Smooth muscle cell (in vitro differentiated cells): ENCODE measurements at regions not wholly inside any gene's neighbourhood (a gene's known extent, or its start where the extent isn't known, plus 50 kb on each side); places are given as distances from the start of the nearest gene placed in this dataset.

Source experiments
- DNase-seq: peaks from one replicate; lab custom pipeline; 2025; ENCODE audit not compliant: unreplicated experiment; lab: John Stamatoyannopoulos, UW
- H2AFZ ChIP-seq: fragments of 200-600 bp; sonication (generic); 2 replicates; pipeline ENCODE4 v1.6.0; 2016; ENCODE audit warnings: antibody characterized with exemption, low read depth, mild to moderate bottlenecking
- H3F3A ChIP-seq: fragments of 200-600 bp; sonication (generic); 2 replicates; pipeline ENCODE4 v1.6.0; 2017; ENCODE audit warnings: antibody characterized with exemption, low read depth
- H3K27ac ChIP-seq: fragments of 200-600 bp; sonication (generic); 2 replicates; pipeline ENCODE4 v1.5.1; 2016; ENCODE audit warnings: low read depth, mild to moderate bottlenecking
- H3K27me3 ChIP-seq: fragments of 200-600 bp; sonication (generic); 2 replicates; pipeline ENCODE4 v1.6.1; 2016; ENCODE audit warnings: low read depth, mild to moderate bottlenecking
- H3K36me3 ChIP-seq: fragments of 200-600 bp; sonication (generic); 2 replicates; pipeline ENCODE4 v1.5.1; 2016; ENCODE audit warnings: low read depth
- H3K4me1 ChIP-seq: fragments of 200-600 bp; sonication (generic); 2 replicates; pipeline ENCODE4 v1.5.1; 2016; ENCODE audit warnings: low read depth
- H3K4me2 ChIP-seq: fragments of 200-600 bp; sonication (generic); 2 replicates; pipeline ENCODE4 v1.6.0; 2016; ENCODE audit warnings: mild to moderate bottlenecking
- H3K4me3 ChIP-seq: fragments of 200-600 bp; sonication (generic); 2 replicates; pipeline ENCODE4 v1.5.1; 2016; ENCODE audit warnings: mild to moderate bottlenecking
- H3K79me2 ChIP-seq: fragments of 200-600 bp; sonication (generic); 2 replicates; pipeline ENCODE4 v1.6.0; 2016; ENCODE audit warnings: low read depth, mild to moderate bottlenecking
- H3K9ac ChIP-seq: fragments of 200-600 bp; sonication (generic); 2 replicates; pipeline ENCODE4 v1.6.0; 2016; ENCODE audit warnings: low read depth
- H3K9me3 ChIP-seq: fragments of 200-600 bp; sonication (generic); replicated peaks from 2 replicates; pipeline ENCODE4 v1.5.1; 2016; ENCODE audit warnings: low read depth
- H4K20me1 ChIP-seq: fragments of 200-600 bp; sonication (generic); 2 replicates; pipeline ENCODE4 v1.6.0; 2016; ENCODE audit warnings: low read depth
- WGBS: methylation state at CpG from one replicate; pipeline ENCODE4 v1.1.7; 2016; ENCODE audit warnings: low lambda C conversion rate; 5-methylcytosine and 5-hydroxymethylcytosine counted together
- TF ChIP-seq, protein P1 (sequence below): fragments of 200-600 bp; sonication (generic); IDR thresholded peaks from 2 replicates; pipeline ENCODE4 v1.5.1; 2017; ENCODE audit warnings: borderline replicate concordance, mild to moderate bottlenecking, antibody characterized with exemption; ENCODE audit not compliant: insufficient read depth, poor library complexity, severe bottlenecking

DNA sequence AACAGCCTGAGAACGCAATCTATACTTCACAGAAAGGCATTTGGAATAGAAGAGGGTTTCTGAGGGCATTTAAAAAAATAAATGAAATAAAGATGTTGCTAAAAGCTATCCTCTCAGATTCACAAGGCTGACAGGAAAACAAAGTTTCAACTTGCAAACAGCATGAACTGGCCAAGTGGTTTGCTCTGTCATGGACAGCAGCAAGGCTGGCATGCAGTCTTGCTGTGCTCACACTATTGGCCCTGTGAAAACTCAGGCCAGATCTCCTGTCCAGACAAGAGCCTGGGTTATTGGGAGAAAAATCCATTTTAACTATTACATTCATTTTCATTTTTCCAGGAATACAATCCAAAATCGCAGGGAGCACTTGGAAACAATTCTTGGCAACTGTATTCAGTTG lies 506.2 kb upstream of the SLC35B3 start:
- no peaks in the 10 kb centered on the region for H4K20me1 ChIP-seq
- H3K27ac ChIP-seq: no peak overlapping the region
- no peak overlapping the region for H3K4me3 ChIP-seq
- H3K9me3 ChIP-seq: no peaks in the 10 kb centered on the region
- DNase-seq: no peak
- WGBS: 79% methylated on average over 2 of the region's 2 CpGs
- TF ChIP-seq, protein P1, sequence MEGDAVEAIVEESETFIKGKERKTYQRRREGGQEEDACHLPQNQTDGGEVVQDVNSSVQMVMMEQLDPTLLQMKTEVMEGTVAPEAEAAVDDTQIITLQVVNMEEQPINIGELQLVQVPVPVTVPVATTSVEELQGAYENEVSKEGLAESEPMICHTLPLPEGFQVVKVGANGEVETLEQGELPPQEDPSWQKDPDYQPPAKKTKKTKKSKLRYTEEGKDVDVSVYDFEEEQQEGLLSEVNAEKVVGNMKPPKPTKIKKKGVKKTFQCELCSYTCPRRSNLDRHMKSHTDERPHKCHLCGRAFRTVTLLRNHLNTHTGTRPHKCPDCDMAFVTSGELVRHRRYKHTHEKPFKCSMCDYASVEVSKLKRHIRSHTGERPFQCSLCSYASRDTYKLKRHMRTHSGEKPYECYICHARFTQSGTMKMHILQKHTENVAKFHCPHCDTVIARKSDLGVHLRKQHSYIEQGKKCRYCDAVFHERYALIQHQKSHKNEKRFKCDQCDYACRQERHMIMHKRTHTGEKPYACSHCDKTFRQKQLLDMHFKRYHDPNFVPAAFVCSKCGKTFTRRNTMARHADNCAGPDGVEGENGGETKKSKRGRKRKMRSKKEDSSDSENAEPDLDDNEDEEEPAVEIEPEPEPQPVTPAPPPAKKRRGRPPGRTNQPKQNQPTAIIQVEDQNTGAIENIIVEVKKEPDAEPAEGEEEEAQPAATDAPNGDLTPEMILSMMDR: no peak
- H3K79me2 ChIP-seq: no peaks in the 10 kb centered on the region
- peaks cover 14% of the 10 kb centered on the region for H3K4me1 ChIP-seq
- H3K9ac ChIP-seq: no peak overlapping the region
- no peak overlapping the region for H2AFZ ChIP-seq
- H3K36me3 ChIP-seq: no peaks in the 10 kb centered on the region
- H3F3A ChIP-seq: no peaks in the 10 kb centered on the region
- H3K27me3 ChIP-seq: no peaks in the 10 kb centered on the region
- H3K4me2 ChIP-seq: no peak overlapping the region

DNA sequence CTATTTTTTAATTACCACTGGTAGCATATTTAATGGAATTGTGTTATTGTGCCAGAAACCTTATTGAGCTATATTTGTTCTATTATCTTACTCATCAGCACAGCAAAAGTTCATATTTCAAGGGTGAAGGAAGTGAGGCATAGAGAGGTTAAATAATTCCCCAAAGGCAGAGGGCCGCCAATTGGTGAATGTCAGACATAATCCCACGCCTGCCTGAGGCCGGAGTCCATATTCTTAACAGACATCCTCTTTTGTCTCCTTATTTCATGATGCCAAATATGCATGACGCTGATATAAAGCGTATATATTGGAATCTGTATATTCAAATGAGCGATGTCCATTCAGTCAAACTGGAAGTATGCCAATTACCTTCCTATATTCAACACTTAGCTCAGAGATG lies 505.0 kb upstream of the SLC35B3 start:
- no peaks in the 10 kb centered on the region for H3F3A ChIP-seq
- 91% methylated on average over 6 of the region's 6 CpGs for WGBS
- no peak overlapping the region for H3K27ac ChIP-seq
- TF ChIP-seq, protein P1: no peak
- DNase-seq: no peak
- H3K4me1 ChIP-seq: peaks cover 14% of the 10 kb centered on the region
- no peaks in the 10 kb centered on the region for H4K20me1 ChIP-seq
- H3K79me2 ChIP-seq: no peaks in the 10 kb centered on the region
- no peak overlapping the region for H3K9ac ChIP-seq
- no peak overlapping the region for H3K4me2 ChIP-seq
- no peaks in the 10 kb centered on the region for H3K27me3 ChIP-seq
- H3K36me3 ChIP-seq: no peaks in the 10 kb centered on the region
- H3K4me3 ChIP-seq: no peak overlapping the region
- H3K9me3 ChIP-seq: no peaks in the 10 kb centered on the region
- no peak overlapping the region for H2AFZ ChIP-seq

DNA sequence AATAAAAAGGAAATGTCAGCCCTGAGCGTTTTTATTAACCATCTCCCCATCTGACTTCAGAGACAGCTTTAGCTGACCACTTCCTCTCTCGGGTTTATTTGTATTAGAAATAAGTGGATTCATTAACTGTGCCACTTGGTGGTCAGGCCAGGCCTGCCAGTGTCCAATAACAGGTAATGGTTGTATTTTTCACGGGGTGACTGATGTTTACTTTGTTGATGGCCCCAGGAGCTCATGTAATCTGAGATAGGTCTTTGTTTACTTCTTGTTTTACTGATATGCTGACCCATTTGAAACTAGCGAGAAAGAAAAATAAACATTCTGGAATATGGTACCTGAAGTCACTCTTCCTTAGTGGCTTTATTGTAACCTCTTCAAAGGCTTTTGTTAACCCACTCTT lies 504.3 kb upstream of the SLC35B3 start:
- peak overlapping the region; percentile 23 for H3K4me2 ChIP-seq
- no peaks in the 10 kb centered on the region for H3K79me2 ChIP-seq
- no peak overlapping the region for H3K27ac ChIP-seq
- no peaks in the 10 kb centered on the region for H4K20me1 ChIP-seq
- DNase-seq: no peak
- no peaks in the 10 kb centered on the region for H3K36me3 ChIP-seq
- no peaks in the 10 kb centered on the region for H3K9me3 ChIP-seq
- H2AFZ ChIP-seq: peak overlapping the region; percentile 34
- peaks cover 12% of the 10 kb centered on the region for H3K4me1 ChIP-seq
- TF ChIP-seq, protein P1: no peak
- H3K9ac ChIP-seq: no peak overlapping the region
- no peak overlapping the region for H3K4me3 ChIP-seq
- 35% methylated on average over 4 of the region's 4 CpGs for WGBS
- H3K27me3 ChIP-seq: no peaks in the 10 kb centered on the region
- H3F3A ChIP-seq: no peaks in the 10 kb centered on the region

DNA sequence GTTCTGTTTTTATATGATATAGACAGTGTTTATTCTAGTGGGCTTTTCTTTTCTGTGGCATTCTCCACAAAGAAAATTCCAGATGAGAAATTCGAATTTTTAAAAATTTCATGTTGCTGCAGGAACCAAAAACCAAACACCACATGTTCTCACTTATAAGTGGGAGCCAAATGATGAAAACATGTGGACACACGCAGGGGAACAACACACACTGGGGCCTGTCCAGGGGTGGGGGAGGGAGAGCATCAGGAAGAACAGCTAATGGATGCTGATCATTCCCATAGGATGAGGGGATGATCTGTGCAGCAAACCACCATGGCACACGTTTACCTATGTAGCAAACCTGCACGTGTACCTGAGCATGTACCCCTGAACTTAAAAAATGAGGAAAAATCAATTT lies 499.0 kb upstream of the SLC35B3 start:
- no peaks in the 10 kb centered on the region for H4K20me1 ChIP-seq
- no peaks in the 10 kb centered on the region for H3K27me3 ChIP-seq
- no peak overlapping the region for H3K4me3 ChIP-seq
- H3K9me3 ChIP-seq: no peaks in the 10 kb centered on the region
- peaks cover under 1% of the 10 kb centered on the region for H3K4me1 ChIP-seq
- TF ChIP-seq, protein P1: no peak
- no peak for DNase-seq
- no peak overlapping the region for H2AFZ ChIP-seq
- H3K9ac ChIP-seq: no peak overlapping the region
- no peak overlapping the region for H3K4me2 ChIP-seq
- H3F3A ChIP-seq: no peaks in the 10 kb centered on the region
- H3K36me3 ChIP-seq: no peaks in the 10 kb centered on the region
- 73% methylated on average over 4 of the region's 4 CpGs for WGBS
- H3K79me2 ChIP-seq: no peaks in the 10 kb centered on the region
- H3K27ac ChIP-seq: no peak overlapping the region
